ENCODE measurements at regions not wholly inside any gene's neighbourhood (a gene's known extent, or its start where the extent isn't known, plus 50 kb on each side); places are given as distances from the start of the nearest gene placed in this dataset.

DNA sequence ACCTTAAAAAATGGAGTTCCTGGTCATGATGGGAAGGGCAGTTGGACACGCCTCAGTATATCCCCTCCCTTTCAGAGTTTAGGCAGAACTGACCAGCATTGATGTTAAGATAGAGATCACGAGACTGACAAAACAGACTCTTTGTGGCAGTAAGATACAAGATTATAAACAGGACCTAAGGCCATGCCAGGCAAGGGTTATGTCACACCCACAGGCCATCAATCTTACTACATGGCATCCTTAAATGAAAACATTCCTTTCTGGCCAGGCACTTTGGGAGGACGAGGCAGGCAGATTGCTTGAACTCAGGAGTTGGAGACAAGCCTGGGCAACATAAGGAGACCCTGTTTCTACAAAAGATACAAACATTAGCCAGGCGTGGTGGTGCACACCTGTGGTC, 129.3 kb upstream of the MLN start:
- TF ChIP-seq, protein P1, sequence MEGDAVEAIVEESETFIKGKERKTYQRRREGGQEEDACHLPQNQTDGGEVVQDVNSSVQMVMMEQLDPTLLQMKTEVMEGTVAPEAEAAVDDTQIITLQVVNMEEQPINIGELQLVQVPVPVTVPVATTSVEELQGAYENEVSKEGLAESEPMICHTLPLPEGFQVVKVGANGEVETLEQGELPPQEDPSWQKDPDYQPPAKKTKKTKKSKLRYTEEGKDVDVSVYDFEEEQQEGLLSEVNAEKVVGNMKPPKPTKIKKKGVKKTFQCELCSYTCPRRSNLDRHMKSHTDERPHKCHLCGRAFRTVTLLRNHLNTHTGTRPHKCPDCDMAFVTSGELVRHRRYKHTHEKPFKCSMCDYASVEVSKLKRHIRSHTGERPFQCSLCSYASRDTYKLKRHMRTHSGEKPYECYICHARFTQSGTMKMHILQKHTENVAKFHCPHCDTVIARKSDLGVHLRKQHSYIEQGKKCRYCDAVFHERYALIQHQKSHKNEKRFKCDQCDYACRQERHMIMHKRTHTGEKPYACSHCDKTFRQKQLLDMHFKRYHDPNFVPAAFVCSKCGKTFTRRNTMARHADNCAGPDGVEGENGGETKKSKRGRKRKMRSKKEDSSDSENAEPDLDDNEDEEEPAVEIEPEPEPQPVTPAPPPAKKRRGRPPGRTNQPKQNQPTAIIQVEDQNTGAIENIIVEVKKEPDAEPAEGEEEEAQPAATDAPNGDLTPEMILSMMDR (IDR thresholded peaks at IDR 0.05) = no peak
- TF ChIP-seq POLR2A (IDR thresholded peaks at IDR 0.05) = no peak
